ENCODE measurements at regions not wholly inside any gene's neighbourhood (a gene's known extent, or its start where the extent isn't known, plus 50 kb on each side); places are given as distances from the start of the nearest gene placed in this dataset.
"Not testable (repeated sequence)": the region's sequence is repeated elsewhere in the genome, so short reads cannot be mapped to it uniquely, and the experiment has no call there.

DNA sequence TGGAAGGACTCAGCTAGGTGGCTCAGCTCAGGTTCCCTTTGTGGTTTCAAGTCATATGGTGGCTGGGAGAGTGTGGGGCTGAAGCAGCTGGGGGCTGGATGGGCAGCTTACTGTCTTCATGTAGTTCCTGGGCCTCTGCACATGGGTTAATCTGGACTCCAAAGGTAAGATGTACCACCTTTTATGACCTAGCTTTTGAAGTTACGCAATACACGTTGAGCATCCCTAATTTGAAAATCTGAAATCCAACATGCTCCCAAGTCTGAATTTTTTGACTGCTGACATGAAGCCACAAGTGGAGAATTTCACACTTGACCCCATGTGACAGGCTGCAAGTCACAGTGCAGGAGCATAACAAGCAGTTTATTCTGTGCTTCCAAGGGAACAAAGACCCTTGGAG lies 173.7 kb downstream of the KBTBD8 start:
- DNase-seq = no peak

DNA sequence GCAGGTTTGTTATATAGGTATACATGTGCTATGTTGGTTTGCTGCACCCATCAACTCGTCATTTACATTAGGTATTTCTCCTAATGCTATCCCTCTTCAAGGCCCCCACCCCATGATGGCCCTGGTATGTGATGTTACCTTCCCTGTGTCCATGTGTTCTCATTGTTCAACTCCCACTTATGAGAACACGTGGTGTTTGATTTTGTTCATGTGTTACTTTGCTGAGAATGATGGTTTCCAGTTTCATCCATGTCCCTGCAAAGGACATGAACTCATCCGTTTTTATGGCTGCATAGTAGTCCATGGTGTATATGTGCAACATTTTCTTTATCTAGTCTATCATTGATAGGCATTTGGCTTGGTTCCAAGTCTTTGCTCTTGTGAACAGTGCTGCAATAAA lies 175.0 kb downstream of the KBTBD8 start:
- not testable (repeated sequence) for DNase-seq

GRCh38 chr3:67176396-67176795 lies 178.3 kb downstream of the KBTBD8 start:
- no peak for DNase-seq

DNA sequence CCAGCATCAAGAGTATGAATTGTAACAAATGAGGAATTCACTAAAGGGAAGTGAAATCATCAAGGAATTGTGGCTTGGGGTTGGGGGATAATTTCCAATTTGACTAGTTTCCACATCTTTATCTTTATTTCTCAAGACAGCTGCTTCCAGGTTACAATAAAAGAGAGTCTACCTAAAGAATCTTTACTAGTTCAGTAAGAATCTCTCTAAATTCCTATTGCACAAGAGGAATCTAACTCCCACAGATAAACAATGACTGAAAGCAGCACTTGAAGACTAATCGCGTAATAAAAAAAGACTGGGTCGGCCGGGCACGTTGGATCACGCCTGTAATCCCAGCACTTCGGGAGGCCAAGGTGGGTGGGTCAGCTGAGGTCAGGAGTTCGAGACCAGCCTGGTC lies 194.4 kb downstream of the KBTBD8 start:
- DNase-seq = no peak

DNA sequence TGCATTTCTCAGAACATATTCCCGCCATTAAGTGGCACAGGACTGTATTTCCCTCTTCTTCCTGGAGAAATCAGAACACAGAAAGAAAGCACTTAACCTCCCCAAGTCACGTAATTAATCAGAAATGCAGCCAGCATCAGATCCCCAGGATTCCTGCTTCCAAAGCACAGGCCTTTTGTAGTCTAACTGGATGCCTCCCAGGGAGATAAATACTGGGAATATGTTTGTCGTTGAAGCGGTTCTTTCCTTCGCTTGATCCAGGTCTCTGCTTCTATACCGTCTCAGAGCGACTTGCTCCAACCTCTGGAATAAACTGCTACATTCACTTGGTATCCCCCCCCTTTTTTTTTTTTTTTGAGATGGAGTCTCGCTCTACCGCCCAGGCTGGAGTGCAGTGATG lies 198.6 kb downstream of the KBTBD8 start:
- no peak for DNase-seq

DNA sequence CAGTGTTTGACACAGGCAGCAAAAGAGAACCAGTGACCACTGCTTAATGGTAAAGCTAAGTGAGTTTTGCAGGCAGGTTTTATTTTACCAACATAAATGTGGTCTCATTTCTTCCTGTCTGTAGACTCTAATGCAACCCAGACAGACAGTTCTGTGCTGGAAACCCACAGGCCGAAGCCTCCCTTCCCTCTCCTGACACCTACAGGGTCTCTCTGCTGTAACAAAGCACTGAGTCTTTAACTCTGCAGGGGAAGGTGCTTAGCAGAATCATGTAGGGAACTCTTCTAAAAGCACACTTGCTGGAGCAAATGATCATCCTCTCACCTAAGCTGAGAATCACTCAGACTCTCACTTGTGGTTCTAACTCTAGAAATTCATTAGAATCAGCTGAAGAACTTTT lies 200.3 kb downstream of the KBTBD8 start:
- no peak for DNase-seq

DNA sequence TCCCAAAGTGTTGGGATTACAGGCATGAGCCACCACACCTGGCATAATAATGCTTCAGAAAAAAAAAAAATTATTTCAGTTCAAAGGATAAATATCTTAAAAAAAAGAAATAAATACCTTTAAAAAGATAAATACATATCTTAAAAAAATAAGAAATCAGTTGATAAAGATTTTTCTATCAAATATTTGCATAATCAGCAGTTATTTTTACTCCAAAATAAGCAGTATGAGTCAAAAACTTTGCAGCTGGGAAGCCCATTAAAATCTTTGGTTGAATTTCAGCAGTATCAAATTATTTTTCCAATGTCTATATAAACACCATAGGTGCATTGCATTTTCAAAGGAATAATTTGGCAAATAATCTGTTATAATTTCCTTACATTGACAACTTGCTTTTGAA lies 202.5 kb downstream of the KBTBD8 start:
- DNase-seq = no peak

DNA sequence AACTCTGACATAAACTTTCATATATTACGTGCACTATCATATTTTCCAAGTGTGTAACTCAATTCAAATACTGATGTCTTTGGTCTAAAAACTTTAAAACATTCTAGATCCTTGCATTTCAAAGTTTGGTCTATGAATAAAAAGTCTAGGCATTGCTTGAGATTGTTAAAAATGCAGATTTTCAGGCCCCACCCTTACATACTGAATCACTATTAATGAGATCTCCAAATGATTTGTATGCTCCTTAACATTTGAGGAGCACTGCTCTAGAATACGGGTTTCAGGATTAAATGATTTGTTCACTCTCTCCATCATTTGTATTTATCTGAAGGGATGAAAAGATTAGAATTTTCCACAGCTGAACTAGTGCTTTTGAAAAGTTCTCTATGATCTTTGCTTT lies 202.9 kb downstream of the KBTBD8 start:
- DNase-seq = no peak

GRCh38 chr3:67202053-67202452 lies 203.9 kb downstream of the KBTBD8 start:
- DNase-seq = no peak

DNA sequence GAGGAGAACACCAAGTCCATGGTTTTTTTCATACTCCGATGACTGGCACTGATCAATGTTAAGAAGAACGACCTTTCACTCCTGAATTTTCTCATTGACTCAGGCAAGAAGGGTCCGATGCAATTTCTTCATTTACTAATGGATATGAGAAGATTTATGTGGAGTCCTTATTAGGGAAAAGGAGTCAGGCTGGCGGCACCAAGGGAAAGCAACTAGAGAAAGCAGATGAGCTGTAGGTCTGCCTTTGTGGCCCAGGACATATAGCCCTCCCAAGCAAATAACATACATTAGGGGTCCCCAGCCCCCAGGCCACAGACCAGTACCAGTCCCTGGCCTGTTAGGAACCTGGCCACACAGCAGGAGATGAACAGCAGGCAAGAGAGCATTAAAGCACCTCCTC lies 206.8 kb downstream of the KBTBD8 start:
- no peak for DNase-seq

GRCh38 chr3:67215690-67216089 lies 217.6 kb downstream of the KBTBD8 start:
- peak; percentile 67 for DNase-seq

DNA sequence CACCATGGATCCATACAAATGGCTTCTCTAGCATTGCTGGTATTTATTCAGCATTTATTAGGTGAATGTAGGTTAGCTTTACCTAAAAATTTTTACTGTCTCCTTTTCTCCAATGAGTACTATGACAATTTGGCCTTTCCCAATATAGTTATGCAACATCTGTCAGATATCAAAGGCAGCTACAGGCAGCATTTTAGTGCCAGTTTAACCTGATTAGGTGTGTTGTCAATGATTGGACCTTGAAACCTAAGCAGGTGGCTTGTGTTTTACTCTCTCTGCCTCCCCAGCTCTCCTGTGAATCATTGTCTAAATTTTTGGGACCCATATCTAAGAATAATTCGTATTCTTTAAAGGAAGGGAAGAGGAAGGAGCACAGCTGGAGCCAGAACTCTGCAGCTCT lies 228.9 kb downstream of the KBTBD8 start:
- DNase-seq = no peak

GRCh38 chr3:67228136-67228535 lies 230.0 kb downstream of the KBTBD8 start:
- DNase-seq = peak; percentile 0

DNA sequence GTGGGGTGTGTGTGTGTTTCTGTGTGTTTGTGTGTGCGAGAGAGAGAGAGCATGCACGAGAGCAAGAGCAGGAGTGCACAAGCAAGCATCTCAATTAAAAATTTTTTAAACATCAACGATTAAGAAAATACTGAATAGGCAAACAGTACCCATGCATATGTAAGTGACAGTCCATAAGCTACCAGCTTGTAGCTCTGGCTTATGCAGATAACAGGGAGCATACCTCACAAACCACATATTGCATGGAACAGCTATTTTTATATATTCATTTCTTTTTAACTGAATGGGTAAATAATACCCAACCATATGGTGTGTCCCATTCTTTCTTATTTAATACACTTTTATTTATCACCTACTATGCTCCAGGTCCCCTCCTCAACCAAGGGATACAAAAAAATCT lies 234.5 kb downstream of the KBTBD8 start:
- no peak for DNase-seq

DNA sequence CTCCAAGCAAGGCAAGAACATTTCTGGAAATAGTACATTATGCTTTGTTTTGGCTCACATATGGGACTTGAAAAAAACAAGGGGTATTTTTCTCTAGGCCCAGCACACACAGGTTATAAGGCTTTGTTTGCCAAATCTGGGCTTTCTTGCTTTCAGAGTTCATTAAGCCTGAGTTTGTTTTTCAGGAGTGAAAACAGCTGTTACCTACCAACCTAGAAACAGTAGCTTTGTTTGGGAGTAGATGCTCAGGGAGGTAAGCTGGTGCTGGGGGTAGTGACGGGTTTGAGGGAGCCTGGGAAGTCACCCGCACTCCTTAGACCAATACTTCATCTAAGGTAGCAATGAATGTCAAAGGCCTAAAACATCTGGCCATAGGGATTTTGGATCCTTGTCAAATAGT lies 241.2 kb downstream of the KBTBD8 start:
- no peak for DNase-seq

GRCh38 chr3:67241084-67241483 lies 243.0 kb downstream of the KBTBD8 start:
- DNase-seq = no peak

- no peak for DNase-seq
Measured at GRCh38 chr3:67244130-67244529, 246.0 kb downstream of the KBTBD8 start.

GRCh38 chr3:67245545-67245944 lies 247.4 kb downstream of the KBTBD8 start:
- DNase-seq = no peak

- DNase-seq = no peak
Measured at GRCh38 chr3:67248726-67249125, 250.6 kb downstream of the KBTBD8 start.

- DNase-seq = not testable (repeated sequence)
Measured at GRCh38 chr3:67252906-67253305, 254.8 kb downstream of the KBTBD8 start.

DNA sequence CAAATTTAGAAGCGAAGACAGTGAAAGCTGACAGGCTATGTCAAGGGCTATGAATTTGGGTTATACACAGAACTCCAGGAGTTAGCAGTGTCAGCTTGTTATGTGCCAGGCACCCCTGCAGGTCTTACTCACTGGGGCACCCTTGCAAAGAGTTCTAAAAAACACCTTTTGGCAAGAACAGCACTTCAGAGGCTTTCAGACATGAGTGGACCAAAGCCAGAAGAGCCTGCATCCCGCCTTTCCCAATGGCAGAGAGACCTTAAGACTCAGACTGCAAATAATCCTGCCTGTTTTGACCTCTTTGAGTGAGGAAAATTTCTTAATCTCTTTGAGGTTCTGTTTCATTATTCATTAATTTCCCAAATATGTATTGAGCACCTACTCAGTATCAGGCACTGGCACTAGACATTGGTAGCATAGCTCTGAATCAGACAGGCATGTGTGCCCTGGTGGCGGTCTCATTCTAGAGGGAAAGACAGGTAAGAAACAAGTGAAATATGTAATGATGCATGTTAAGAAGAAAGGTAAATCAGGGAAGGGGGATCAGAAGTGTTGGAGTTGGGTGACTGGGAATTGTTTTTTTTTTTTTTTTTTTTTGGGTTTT lies 280.0 kb downstream of the KBTBD8 start:
- no peak for DNase-seq

DNA sequence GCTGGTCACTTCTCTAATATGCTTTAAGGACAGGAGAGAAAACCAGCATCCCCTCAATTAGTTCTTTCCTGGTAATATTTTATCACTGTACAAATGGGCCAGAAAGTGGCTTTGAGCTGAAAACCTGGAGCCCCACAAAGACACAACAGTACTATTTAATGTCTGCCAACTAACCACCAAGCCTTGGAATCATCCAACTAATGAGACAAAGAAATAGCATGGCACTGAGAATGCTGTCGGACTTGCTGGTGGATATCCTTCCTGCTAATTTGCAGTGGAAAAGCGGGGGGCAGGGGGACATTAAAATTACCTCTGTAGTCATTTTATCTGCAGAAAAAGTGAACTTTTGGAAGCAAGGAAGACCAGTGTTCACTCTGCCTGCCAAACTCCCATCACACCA lies 288.5 kb downstream of the KBTBD8 start:
- DNase-seq = no peak

DNA sequence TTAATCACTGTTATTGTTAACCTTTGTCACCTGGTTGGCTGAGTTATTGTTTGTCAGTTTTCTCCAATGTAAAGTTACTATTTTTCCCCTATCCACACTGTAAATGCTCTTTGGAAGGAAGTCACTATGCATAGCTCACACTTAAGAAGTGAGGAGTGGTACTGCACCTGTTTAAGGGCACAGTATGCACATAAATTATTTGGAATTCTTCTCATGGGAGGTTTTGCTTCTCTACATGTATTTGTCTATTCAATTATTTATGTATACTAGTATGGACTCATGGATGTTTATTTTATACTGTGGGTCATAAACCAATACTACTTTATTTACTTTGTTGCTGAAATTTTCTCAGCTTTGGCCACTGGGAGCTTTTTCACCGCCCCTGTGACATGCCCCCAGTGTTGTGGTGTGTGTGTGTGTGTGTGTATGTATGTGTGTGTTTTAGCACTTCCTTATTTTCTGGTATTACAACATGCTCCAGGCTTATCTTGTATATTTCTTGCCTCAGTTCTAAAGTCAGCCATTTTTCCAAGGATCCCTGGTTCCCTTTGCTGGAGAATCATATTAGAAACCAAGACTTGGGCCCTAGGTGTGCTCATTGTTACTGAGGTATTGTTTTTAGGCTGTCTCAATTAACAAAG lies 290.5 kb downstream of the KBTBD8 start:
- no peak for DNase-seq

- DNase-seq = no peak
Measured at GRCh38 chr3:67289626-67290025, 291.5 kb downstream of the KBTBD8 start.

GRCh38 chr3:67290438-67290837 lies 292.3 kb downstream of the KBTBD8 start:
- DNase-seq = no peak
